Activated naive CD8-positive, alpha-beta T cell treated with anti-CD3 and anti-CD28 coated beads for 36 hours (primary cell): ENCODE measurements at regions not wholly inside any gene's neighbourhood (a gene's known extent, or its start where the extent isn't known, plus 50 kb on each side); places are given as distances from the start of the nearest gene placed in this dataset.

ENCODE experiments used
- DNase-seq: peaks from one replicate; pipeline ENCODE4 v3.0.0; 2021
- H3K27ac Mint-ChIP-seq: one replicate; pipeline ENCODE4 v1.8.0; 2022; ENCODE audit warnings: mild to moderate bottlenecking, moderate library complexity, mixed read lengths
- H3K27me3 Mint-ChIP-seq: one replicate; pipeline ENCODE4 v1.8.0; 2022; ENCODE audit warnings: mild to moderate bottlenecking, mixed read lengths
- H3K36me3 Mint-ChIP-seq: one replicate; pipeline ENCODE4 v1.8.0; 2021; ENCODE audit warnings: mild to moderate bottlenecking, mixed read lengths
- H3K4me1 Mint-ChIP-seq: one replicate; pipeline ENCODE4 v1.8.0; 2021; ENCODE audit warnings: mixed read lengths
- H3K4me3 Mint-ChIP-seq: one replicate; pipeline ENCODE4 v1.8.0; 2022; ENCODE audit warnings: mild to moderate bottlenecking, moderate library complexity, mixed read lengths
- H3K9me3 Mint-ChIP-seq: one replicate; pipeline ENCODE4 v1.8.0; 2022; ENCODE audit warnings: mixed read lengths

DNA sequence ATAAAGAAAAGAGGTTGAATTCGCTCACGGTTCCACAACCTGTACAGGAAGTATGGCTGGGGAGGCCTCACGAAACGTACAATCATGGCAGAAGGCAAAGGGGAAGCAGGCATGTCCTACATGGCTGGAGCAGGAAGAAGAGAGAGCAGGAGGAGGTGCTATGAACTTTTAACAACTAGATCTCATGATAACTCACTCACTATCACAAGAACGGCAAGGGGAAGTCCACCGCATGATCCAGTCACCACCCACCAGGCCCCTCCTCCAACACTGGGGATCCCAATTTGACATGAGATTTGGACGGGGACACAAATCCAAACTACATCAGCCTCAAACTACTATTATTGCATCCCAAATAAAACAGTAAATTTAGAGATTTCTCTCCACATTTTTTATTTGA is 53.6 kb upstream of the CST7 start:
- no peaks in the 10 kb centered on the region for H3K27me3 Mint-ChIP-seq
- no peak overlapping the region for H3K4me3 Mint-ChIP-seq
- no peak for DNase-seq
- H3K9me3 Mint-ChIP-seq: peaks cover 14% of the 10 kb centered on the region
- H3K27ac Mint-ChIP-seq: no peak overlapping the region
- H3K36me3 Mint-ChIP-seq: peaks cover 3% of the 10 kb centered on the region
- no peaks in the 10 kb centered on the region for H3K4me1 Mint-ChIP-seq

DNA sequence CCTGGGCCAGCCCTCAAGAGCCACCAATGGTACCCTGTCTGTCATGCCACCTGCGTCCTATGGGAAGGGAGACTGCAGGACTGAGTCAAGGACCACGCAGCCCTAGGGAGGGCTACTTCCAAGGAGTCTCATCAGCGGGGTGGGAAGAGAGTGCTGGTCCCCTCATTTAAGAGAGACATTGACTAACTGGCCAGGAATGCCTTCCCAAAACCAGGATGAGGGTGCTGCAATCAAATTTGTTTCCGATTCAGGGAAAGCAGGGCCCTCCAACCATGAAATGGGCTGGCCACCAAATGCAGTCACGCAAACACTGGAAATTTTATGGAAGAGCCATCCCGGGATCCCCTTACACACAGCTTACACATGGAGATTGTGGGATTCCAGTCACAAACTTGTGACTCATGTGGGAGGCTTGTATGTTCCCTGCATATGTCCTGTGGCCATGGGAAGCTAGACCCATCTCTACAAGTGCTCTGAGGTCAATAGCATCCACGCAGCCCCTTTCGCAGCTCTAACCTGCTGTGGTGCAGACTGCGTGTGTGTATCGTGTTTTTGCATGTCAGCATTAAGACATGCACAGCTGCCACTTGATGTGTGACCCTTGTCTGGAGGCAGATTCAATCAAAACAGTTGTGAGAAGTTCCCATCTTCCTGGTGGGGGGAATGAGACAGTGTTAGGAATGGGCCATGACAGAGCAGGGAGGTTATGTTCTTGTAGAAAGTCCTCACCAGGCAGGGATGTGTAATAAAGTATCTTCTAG is 53.0 kb upstream of the CST7 start:
- Mint-ChIP-seq H3K27ac (no peak overlapping the region), H3K4me3 (no peak overlapping the region), H3K4me1 (no peaks in the 10 kb centered on the region), H3K36me3 (peaks cover 3% of the 10 kb centered on the region), H3K27me3 (no peaks in the 10 kb centered on the region), H3K9me3 (peaks cover 14% of the 10 kb centered on the region)
- no peak for DNase-seq

DNA sequence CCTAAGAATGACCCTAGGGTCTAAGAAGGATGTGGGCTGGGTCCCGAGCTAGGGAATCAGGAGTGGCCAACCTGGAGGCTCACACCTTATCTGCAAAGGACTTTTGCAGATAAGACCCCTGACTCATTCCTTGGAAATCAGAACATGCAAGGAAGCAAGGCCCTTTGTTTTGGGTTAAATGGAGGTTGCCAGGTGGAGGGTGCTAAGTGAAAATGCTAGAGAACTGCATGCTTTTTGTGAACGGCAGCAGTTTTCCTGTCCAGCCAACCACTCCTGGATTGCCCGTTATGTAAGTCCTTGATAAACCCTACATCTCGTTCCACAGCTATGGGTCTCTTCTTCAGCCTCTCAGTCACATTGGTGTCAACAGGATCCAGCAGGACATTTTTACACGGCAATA is 52.1 kb upstream of the CST7 start:
- Mint-ChIP-seq H3K4me1 (no peaks in the 10 kb centered on the region), H3K27ac (no peak overlapping the region), H3K36me3 (peaks cover 3% of the 10 kb centered on the region), H3K9me3 (peaks cover 14% of the 10 kb centered on the region), H3K27me3 (no peaks in the 10 kb centered on the region), H3K4me3 (no peak overlapping the region)
- no peak for DNase-seq

DNA sequence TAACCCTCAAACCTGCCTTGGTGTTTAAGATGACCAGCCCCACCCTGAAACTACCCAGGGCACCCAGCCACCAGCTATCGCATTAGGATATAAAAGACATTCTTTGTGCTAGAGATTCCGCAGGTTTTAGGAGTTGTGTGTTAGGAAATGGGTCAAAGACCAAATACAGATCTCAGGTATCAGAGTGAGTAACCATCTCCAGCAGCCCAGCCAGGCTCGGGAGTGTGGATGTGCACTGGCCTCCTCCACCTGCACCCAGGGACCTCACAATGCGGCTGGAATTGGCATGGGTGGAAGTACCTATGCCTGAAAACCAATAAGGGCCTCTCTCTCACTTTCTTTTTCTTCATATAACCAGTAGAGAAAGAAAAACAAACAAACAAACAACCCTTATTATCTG is 51.1 kb upstream of the CST7 start:
- DNase-seq: no peak
- Mint-ChIP-seq H3K36me3 (peaks cover 3% of the 10 kb centered on the region), H3K9me3 (peaks cover 14% of the 10 kb centered on the region), H3K4me1 (no peaks in the 10 kb centered on the region), H3K4me3 (no peak overlapping the region), H3K27me3 (no peaks in the 10 kb centered on the region), H3K27ac (no peak overlapping the region)

- peaks cover 14% of the 10 kb centered on the region for H3K9me3 Mint-ChIP-seq
- H3K27ac Mint-ChIP-seq: no peak overlapping the region
- no peak overlapping the region for H3K4me3 Mint-ChIP-seq
- no peak for DNase-seq
- peaks cover 3% of the 10 kb centered on the region for H3K36me3 Mint-ChIP-seq
- no peaks in the 10 kb centered on the region for H3K4me1 Mint-ChIP-seq
- H3K27me3 Mint-ChIP-seq: no peaks in the 10 kb centered on the region
Observed at GRCh38 chr20:24899153-24899552, 49.9 kb upstream of the CST7 start.
